Neuronal stem cell (in vitro differentiated cells): ENCODE measurements at regions not wholly inside any gene's neighbourhood (a gene's known extent, or its start where the extent isn't known, plus 50 kb on each side); places are given as distances from the start of the nearest gene placed in this dataset.

Experiments used
- DNase-seq: peaks from one replicate; pipeline ENCODE4 v3.0.0-alpha.2; 2013; ENCODE audit warnings: low spot score
- H2AFZ ChIP-seq: one replicate; pipeline ENCODE4 v1.6.1; 2013; ENCODE audit warnings: mild to moderate bottlenecking, low read length, inconsistent platforms
- H2AK5ac ChIP-seq: 2 replicates; pipeline ENCODE4 v1.6.1; 2013; ENCODE audit warnings: low read depth, mild to moderate bottlenecking, inconsistent platforms, low read length, moderate library complexity, mixed read lengths
- H2BK120ac ChIP-seq: 2 replicates; pipeline ENCODE4 v1.6.1; 2013; ENCODE audit warnings: low read depth, mild to moderate bottlenecking, inconsistent platforms, low read length, moderate library complexity, mixed read lengths
- H2BK12ac ChIP-seq: one replicate; pipeline ENCODE4 v1.6.1; 2013; ENCODE audit warnings: low read length, inconsistent platforms
- H2BK15ac ChIP-seq: 2 replicates; pipeline ENCODE4 v1.6.1; 2013; ENCODE audit warnings: mild to moderate bottlenecking, low read length, inconsistent platforms, mixed read lengths
- H2BK5ac ChIP-seq: one replicate; pipeline ENCODE4 v1.6.1; 2013; ENCODE audit warnings: inconsistent platforms, mild to moderate bottlenecking, low read length, moderate library complexity
- H3K14ac ChIP-seq: one replicate; pipeline ENCODE4 v1.6.1; 2013; ENCODE audit warnings: low read length, inconsistent platforms
- H3K18ac ChIP-seq: 2 replicates; pipeline ENCODE4 v1.6.1; 2013; ENCODE audit warnings: low read length, inconsistent platforms
- H3K23ac ChIP-seq: 2 replicates; pipeline ENCODE4 v1.6.1; 2013; ENCODE audit warnings: low read depth, mild to moderate bottlenecking, mixed read lengths, low read length, inconsistent platforms; ENCODE audit not compliant: poor library complexity
- H3K27ac ChIP-seq: replicated peaks from 3 replicates; pipeline ENCODE4 v1.5.1; 2013; ENCODE audit warnings: low read length, inconsistent platforms
- H3K27me3 ChIP-seq, 3 experiments: 2 replicates each; pipeline ENCODE4 v1.6.1; 2013; ENCODE audit warnings: low read length in 3 of 3, mild to moderate bottlenecking in 2 of 3, inconsistent platforms in 1 of 3, low read depth in 1 of 3, mixed read lengths in 1 of 3, moderate library complexity in 1 of 3; ENCODE audit not compliant: control insufficient read depth in 3 of 3, insufficient read depth in 3 of 3
- H3K36me3 ChIP-seq, 2 donors: replicated peaks in 1 of 2; 2 replicates each; pipeline ENCODE4 v1.6.1; 2013; ENCODE audit warnings: low read length in 2 of 2; ENCODE audit not compliant: control insufficient read depth in 2 of 2, insufficient read depth in 2 of 2
- H3K4ac ChIP-seq: 2 replicates; pipeline ENCODE4 v1.6.1; 2013; ENCODE audit warnings: inconsistent platforms, mild to moderate bottlenecking, low read length, moderate library complexity
- H3K4me1 ChIP-seq, 2 donors: 1 replicate in 1 of 2; 2 replicates in 1 of 2; pipeline ENCODE4 v1.6.1; 2013; ENCODE audit warnings: low read length in 2 of 2, low read depth in 1 of 2; ENCODE audit not compliant: control insufficient read depth in 2 of 2, insufficient read depth in 1 of 2
- H3K4me2 ChIP-seq: one replicate; pipeline ENCODE4 v1.6.1; 2013; ENCODE audit warnings: mild to moderate bottlenecking, low read length, inconsistent platforms; ENCODE audit not compliant: insufficient read depth, poor library complexity, severe bottlenecking
- H3K4me3 ChIP-seq, 2 donors: 2 replicates each; pipeline ENCODE4 v1.5.1; 2013; ENCODE audit warnings: low read length in 2 of 2, mild to moderate bottlenecking in 2 of 2, inconsistent platforms in 1 of 2, moderate library complexity in 1 of 2
- H3K79me1 ChIP-seq: one replicate; pipeline ENCODE4 v1.6.1; 2013; ENCODE audit warnings: low read depth, mild to moderate bottlenecking, inconsistent platforms, low read length, moderate library complexity
- H3K9ac ChIP-seq: one replicate; pipeline ENCODE4 v1.6.1; 2013; ENCODE audit warnings: mild to moderate bottlenecking, low read depth, low read length, inconsistent platforms; ENCODE audit not compliant: poor library complexity
- H3K9me3 ChIP-seq, 2 donors: replicated peaks in 1 of 2; 2 replicates each; pipeline versions ENCODE3 to v1.6.1; 2013; ENCODE audit warnings: low read length in 2 of 2, mild to moderate bottlenecking in 2 of 2, inconsistent platforms in 1 of 2, low read depth in 1 of 2, mixed read lengths in 1 of 2, moderate library complexity in 1 of 2; ENCODE audit not compliant: control insufficient read depth in 2 of 2, insufficient read depth in 1 of 2
- H4K8ac ChIP-seq: one replicate; pipeline ENCODE4 v1.6.1; 2013; ENCODE audit warnings: low read depth, mild to moderate bottlenecking, inconsistent platforms, low read length, moderate library complexity
- H4K91ac ChIP-seq: one replicate; pipeline ENCODE4 v1.6.1; 2013; ENCODE audit warnings: low read length, low read depth, mild to moderate bottlenecking, inconsistent platforms; ENCODE audit not compliant: poor library complexity
- WGBS, 2 donors: extraction: QIAGEN DNeasy Blood & Tissue Kit; methylation state at CpG; one replicate each; pipeline ENCODE4 v1.1.7; 2013; ENCODE audit warnings: missing lambda C conversion rate in 2 of 2, mixed read lengths in 1 of 2; ENCODE audit not compliant: insufficient read length in 2 of 2, insufficient replicate concordance in 1 of 2; ENCODE audit errors: extremely low coverage in 2 of 2; 5-methylcytosine and 5-hydroxymethylcytosine counted together

DNA sequence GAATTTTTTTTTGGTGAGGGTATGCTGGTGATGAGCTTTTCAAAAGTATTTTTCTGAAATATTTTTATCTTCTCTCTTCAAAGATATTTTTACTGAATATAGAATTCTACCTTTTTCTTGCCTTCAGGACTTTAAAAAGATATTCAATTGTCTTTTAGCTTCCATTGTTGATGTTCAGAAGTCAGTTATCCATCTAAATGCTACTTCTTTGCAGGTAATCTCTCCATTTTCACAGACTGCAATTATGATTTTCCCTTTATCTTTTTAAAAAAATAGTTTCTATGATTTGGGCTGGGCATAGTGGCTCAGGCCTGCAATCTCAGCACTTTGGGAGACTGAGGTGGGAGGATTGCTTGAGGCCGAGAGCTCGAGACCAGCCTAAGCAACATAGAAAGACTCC lies 222.4 kb downstream of the IL20RB start:
- Histone ChIP-seq H3K4ac (no peak overlapping the region), H4K8ac (no peak overlapping the region), H3K4me1 (no peaks in the 10 kb centered on the region), H3K4me2 (no peak overlapping the region), H3K27me3 (no peaks in the 10 kb centered on the region), H3K4me3 (no peak overlapping the region), H2BK15ac (no peak overlapping the region), H3K79me1 (no peaks in the 10 kb centered on the region), H2BK120ac (no peak overlapping the region), H3K18ac (no peak overlapping the region), H2BK12ac (no peak overlapping the region), H3K23ac (no peak overlapping the region), H3K27ac (no peak overlapping the region), H4K91ac (no peak overlapping the region), H2AK5ac (no peak overlapping the region), H2AFZ (no peak overlapping the region), H3K9me3 (peaks cover 0 to 4% of the 10 kb centered on the region in 2 donors), H3K36me3 (no peaks in the 10 kb centered on the region), H3K14ac (no peak overlapping the region), H3K9ac (no peak overlapping the region), H2BK5ac (no peak overlapping the region)
- DNase-seq: no peak
- no CpG with 5 or more reads among the region's 2 CpGs for WGBS, 2 donors

DNA sequence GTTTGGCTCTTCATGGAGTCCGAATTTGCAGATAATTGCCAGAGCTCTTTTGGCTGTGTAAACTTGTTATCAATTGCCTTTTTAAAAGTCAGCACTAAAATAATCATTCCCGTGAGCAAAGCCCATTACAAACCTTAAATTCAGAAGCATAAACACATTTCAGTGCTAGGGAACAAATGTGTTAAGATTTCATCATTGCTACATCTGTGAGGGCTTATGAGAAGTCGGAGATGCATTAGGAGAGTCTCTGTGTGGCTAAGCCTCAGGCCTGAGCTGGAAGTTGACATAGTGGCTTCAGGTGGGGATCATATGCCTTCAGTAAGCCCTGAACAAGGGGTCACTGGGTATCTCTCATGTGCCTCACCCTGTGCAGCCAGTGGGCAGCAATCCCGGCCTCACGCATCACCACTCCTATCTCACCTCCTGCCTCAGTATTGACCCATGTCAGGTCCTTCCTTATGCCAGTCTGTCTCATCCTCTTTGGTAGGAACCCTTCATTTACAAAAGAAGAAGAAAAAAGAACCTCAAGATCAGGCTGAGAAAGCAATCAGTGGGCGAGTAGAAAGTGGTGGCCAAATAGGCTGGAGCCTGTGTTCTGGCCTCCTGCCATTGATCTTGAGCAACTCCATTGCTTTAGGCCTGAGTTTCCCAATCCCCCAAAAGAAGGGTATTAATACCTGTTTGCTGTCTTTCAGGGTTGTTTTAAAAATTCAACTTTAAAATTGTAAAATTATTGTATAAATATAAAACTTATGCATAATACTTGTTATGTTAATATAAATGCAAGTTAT lies 233.5 kb downstream of the IL20RB start:
- Histone ChIP-seq H3K9ac (no peak overlapping the region), H3K9me3 (no peaks in the 10 kb centered on the region), H3K27me3 (no peaks in the 10 kb centered on the region), H3K36me3 (no peaks in the 10 kb centered on the region), H4K91ac (no peak overlapping the region), H3K14ac (no peak overlapping the region), H2BK12ac (no peak overlapping the region), H4K8ac (no peak overlapping the region), H2BK15ac (no peak overlapping the region), H3K79me1 (no peaks in the 10 kb centered on the region), H2AK5ac (no peak overlapping the region), H3K4me3 (no peak overlapping the region), H3K23ac (no peak overlapping the region), H3K18ac (no peak overlapping the region), H3K4ac (no peak overlapping the region), H2AFZ (no peak overlapping the region), H2BK5ac (no peak overlapping the region), H3K4me1 (peaks cover 0 to 4% of the 10 kb centered on the region in 2 donors), H3K4me2 (no peak overlapping the region), H3K27ac (no peak overlapping the region), H2BK120ac (no peak overlapping the region)
- no peak for DNase-seq
- WGBS, 2 donors: no CpG with 5 or more reads among the region's 6 CpGs

DNA sequence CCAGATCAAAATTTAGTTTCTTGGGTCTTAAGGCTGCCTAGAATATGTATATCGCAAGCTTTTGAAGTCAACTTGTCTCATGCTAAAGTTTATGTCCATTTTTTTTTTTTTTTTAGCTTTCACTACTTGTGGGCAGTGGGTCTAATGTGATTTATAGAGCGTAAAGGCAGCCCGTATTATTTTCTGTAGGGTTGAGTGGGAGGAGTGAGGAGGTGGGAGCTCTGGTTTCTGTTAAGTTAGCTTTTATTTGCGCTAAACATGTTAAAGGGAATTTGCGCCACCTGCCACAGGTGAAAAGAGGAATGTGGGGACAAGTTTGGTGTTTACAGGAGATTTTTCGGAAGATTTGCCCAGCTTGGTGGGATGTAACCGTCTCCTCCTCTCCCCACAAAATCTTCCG lies 234.2 kb downstream of the IL20RB start:
- H3K9me3 ChIP-seq: no peaks in the 10 kb centered on the region
- H3K14ac ChIP-seq: no peak overlapping the region
- no peak overlapping the region for H4K91ac ChIP-seq
- no peak overlapping the region for H2AFZ ChIP-seq
- WGBS, 2 donors: no CpG with 5 or more reads among the region's 8 CpGs
- no peak overlapping the region for H4K8ac ChIP-seq
- no peak overlapping the region for H2BK5ac ChIP-seq
- H3K27me3 ChIP-seq: no peaks in the 10 kb centered on the region
- DNase-seq: no peak
- no peak overlapping the region for H3K9ac ChIP-seq
- no peak overlapping the region for H2BK120ac ChIP-seq
- no peaks in the 10 kb centered on the region for H3K79me1 ChIP-seq
- no peak overlapping the region for H2AK5ac ChIP-seq
- H3K36me3 ChIP-seq: no peaks in the 10 kb centered on the region
- H3K18ac ChIP-seq: no peak overlapping the region
- H3K27ac ChIP-seq: no peak overlapping the region
- H3K4ac ChIP-seq: no peak overlapping the region
- H2BK15ac ChIP-seq: no peak overlapping the region
- no peak overlapping the region for H3K4me3 ChIP-seq
- H3K4me1 ChIP-seq: peaks cover 0 to 4% of the 10 kb centered on the region in 2 donors
- H3K23ac ChIP-seq: no peak overlapping the region
- H3K4me2 ChIP-seq: no peak overlapping the region
- no peak overlapping the region for H2BK12ac ChIP-seq

DNA sequence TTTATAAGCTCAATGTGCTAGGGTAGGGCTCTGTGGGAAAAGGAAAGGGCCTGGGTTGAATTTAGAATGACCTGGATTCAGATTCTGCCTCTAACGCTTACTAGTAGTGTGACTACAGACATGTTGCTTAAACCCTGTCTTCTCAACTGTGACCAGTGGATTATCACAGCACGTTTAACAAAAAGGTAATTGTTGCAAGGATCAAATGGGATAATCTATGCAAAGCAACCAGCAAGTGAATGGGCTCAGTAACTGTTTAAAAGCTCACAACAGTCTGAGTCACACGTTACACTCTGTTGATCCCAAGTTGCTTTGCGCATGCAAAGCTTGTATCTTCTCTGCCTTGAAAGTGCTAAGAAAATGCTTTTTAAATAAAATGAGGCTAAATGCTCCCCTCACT lies 236.5 kb downstream of the IL20RB start:
- Histone ChIP-seq H2BK5ac (no peak overlapping the region), H3K27me3 (no peaks in the 10 kb centered on the region), H3K4me3 (no peak overlapping the region), H4K91ac (no peak overlapping the region), H3K9me3 (no peaks in the 10 kb centered on the region), H2AFZ (no peak overlapping the region), H2BK15ac (no peak overlapping the region), H3K27ac (no peak overlapping the region), H3K4me1 (peaks cover 0 to 3% of the 10 kb centered on the region in 2 donors), H3K14ac (no peak overlapping the region), H3K9ac (no peak overlapping the region), H4K8ac (no peak overlapping the region), H3K79me1 (no peaks in the 10 kb centered on the region), H3K4ac (no peak overlapping the region), H3K4me2 (no peak overlapping the region), H2BK120ac (no peak overlapping the region), H3K18ac (no peak overlapping the region), H2AK5ac (no peak overlapping the region), H2BK12ac (no peak overlapping the region), H3K36me3 (no peaks in the 10 kb centered on the region), H3K23ac (no peak overlapping the region)
- DNase-seq: no peak
- WGBS, 2 donors: no CpG with 5 or more reads among the region's 4 CpGs
